ENCODE measurements at regions not wholly inside any gene's neighbourhood (a gene's known extent, or its start where the extent isn't known, plus 50 kb on each side); places are given as distances from the start of the nearest gene placed in this dataset.

- ChIA-PET POLR2A (no interaction called here), CTCF (interaction anchor here (0.6 to 3.5 kb wide), 3 partner anchors 13 to 107 kb away, joined by 3 to 21 read pairs (median 5); no protein-coding TSS in a partner anchor)
- peak; percentile 35 for TF ChIP-seq CTCF (IDR thresholded peaks at IDR 0.05; ENCODE audit: control extremely low read depth, extremely low read depth, low read depth, missing control alignments)
- no peak for DNase-seq (ENCODE audit: extremely low spot score)
Observed at GRCh38 chr5:97425511-97425910, 242.5 kb upstream of the RIOK2 start.

- CTCF ChIA-PET = interaction anchor here (0.8 to 1.4 kb wide), 4 partner anchors 12 to 106 kb away, joined by 3 to 6 read pairs (median 4); no protein-coding TSS in a partner anchor
- POLR2A ChIA-PET = no interaction called here
Observed at GRCh38 chr5:97427235-97427634, 244.2 kb upstream of the RIOK2 start.

GRCh38 chr5:97434021-97434420 lies 251.0 kb upstream of the RIOK2 start:
- CTCF ChIA-PET = no interaction called here
- no peak for TF ChIP-seq CTCF (IDR thresholded peaks at IDR 0.05; ENCODE audit: control extremely low read depth, extremely low read depth, low read depth, missing control alignments)
- no peak for DNase-seq (ENCODE audit: extremely low spot score)
- POLR2A ChIA-PET = no interaction called here

More at GRCh38 chr5:97427235-97427634, 244.2 kb upstream of the RIOK2 start:
- no peak for DNase-seq (ENCODE audit: extremely low spot score)
- TF ChIP-seq CTCF (IDR thresholded peaks at IDR 0.05; ENCODE audit: control extremely low read depth, extremely low read depth, low read depth, missing control alignments) = no peak

- DNase-seq (ENCODE audit: extremely low spot score) = no peak
- TF ChIP-seq CTCF (IDR thresholded peaks at IDR 0.05; ENCODE audit: control extremely low read depth, extremely low read depth, low read depth, missing control alignments) = no peak
- ChIA-PET POLR2A (no interaction called here), CTCF (no interaction called here)
Observed at GRCh38 chr5:97436405-97436804, 253.4 kb upstream of the RIOK2 start.

- POLR2A ChIA-PET = no interaction called here
- DNase-seq (ENCODE audit: extremely low spot score) = no peak
- CTCF ChIA-PET = no interaction called here
- TF ChIP-seq CTCF (IDR thresholded peaks at IDR 0.05; ENCODE audit: control extremely low read depth, extremely low read depth, low read depth, missing control alignments) = no peak
Observed at GRCh38 chr5:97443740-97444139, 260.7 kb upstream of the RIOK2 start.

GRCh38 chr5:97449172-97449571 lies 266.1 kb upstream of the RIOK2 start:
- ChIA-PET POLR2A (no interaction called here), CTCF (no interaction called here)
- TF ChIP-seq CTCF (IDR thresholded peaks at IDR 0.05; ENCODE audit: control extremely low read depth, extremely low read depth, low read depth, missing control alignments) = no peak
- no peak for DNase-seq (ENCODE audit: extremely low spot score)

GRCh38 chr5:97452646-97453045 lies 269.6 kb upstream of the RIOK2 start:
- DNase-seq (ENCODE audit: extremely low spot score) = no peak
- TF ChIP-seq CTCF (IDR thresholded peaks at IDR 0.05; ENCODE audit: control extremely low read depth, extremely low read depth, low read depth, missing control alignments) = no peak
- CTCF ChIA-PET = no interaction called here
- POLR2A ChIA-PET = no interaction called here

All from GM10248 (cell line).